ENCODE measurements at regions not wholly inside any gene's neighbourhood (a gene's known extent, or its start where the extent isn't known, plus 50 kb on each side); places are given as distances from the start of the nearest gene placed in this dataset.

DNA sequence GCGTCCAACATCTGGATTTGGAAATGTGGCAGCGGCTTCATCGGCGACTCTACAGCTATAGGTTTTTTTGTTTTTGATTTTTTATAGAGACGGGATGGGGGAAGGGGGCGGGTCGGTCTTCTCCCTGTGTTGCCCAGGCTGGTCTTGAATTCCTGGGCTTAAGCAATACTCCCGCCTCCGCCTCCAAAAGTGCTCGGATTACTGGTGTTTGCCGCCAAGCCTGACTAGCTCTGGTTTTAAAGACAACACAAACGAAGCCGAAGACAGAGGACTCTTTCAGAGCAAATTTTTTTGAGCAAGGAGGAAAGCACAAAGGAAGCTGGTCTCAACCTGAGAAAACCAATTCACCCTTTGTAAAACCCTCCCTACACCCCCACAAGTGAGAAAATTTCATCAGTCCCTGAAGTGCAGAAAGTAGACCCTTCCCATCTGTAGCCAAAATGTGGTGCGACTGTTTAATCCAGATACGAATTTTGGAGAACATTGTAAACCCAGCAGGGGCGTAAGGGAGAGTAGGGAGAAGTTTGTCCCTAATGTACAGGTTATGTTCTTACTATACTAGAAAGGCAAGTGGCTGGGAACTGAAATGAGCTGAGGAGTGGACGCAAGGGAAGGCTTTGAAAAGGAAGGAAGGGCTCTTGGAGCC is 185.9 kb downstream of the TRIM27 start:
- no peak for DNase-seq (ENCODE audit: low read depth)

DNA sequence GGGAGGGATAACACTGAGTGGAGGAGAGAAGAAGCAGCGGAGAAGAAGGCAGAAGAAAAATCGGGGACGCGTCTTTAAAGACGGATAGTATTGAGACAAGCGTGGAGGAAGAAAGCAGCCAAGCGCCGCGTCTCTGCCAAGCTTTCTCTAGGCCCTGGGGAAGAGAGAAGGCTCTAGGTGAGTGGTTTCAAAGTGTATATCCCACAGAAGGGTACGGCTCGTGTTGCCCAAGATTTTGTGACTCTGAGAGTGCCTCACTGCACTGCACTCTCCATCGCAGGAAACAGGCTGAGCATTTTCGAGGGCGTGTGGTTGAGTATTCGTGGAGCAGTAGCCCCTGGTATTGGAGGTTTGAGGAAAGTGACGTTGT is 185.4 kb downstream of the TRIM27 start:
- no peak for DNase-seq (ENCODE audit: low read depth)

DNA sequence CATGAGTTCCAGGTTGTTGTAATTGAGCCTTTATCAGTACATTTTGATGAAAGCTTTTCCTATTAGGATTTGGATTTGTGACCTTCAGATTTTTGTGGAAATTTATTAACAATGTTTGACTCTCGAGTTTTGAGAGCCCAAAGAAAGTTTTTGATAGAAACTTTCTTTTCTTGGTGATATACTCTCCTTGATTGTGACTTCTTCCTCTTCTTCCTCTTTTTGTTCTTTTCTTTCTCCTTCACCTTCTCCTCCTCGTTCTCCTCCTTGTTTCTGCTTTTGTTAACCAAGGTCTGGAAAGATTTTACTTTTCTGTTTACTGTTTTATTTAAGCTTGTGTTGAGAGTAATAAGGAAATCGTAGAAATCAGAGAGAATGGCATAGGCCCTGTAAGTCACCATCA is 182.4 kb downstream of the TRIM27 start:
- DNase-seq (ENCODE audit: low read depth): no peak

DNA sequence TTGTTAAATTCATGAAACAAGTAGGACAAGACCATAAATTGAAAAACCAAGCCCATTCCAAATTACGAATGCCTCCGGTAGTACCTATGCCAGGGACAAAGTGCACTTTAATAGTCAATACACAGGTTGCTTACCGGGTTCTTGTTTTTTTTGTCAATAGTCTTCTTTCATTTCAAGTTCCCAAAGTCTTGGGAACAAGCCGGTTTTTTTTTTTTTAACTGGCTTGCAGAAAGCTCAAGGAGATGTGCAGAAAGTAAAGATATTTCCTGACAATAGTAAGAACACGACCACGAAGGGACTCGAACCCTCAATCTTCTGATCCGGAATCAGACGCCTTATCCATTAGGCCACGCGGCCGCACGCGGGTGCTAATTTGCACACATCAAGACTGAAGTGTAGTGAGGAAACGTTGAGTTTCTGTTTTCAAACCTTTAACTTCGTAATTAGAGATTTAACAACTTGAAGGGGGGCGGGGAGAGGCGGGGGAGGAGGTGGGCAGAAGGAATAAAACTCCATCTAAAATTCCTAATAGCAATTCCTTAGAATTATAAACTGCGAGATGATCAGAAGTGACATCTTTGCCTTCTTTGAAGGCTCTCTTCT is 181.0 kb downstream of the TRIM27 start:
- DNase-seq (ENCODE audit: low read depth): no peak

DNA sequence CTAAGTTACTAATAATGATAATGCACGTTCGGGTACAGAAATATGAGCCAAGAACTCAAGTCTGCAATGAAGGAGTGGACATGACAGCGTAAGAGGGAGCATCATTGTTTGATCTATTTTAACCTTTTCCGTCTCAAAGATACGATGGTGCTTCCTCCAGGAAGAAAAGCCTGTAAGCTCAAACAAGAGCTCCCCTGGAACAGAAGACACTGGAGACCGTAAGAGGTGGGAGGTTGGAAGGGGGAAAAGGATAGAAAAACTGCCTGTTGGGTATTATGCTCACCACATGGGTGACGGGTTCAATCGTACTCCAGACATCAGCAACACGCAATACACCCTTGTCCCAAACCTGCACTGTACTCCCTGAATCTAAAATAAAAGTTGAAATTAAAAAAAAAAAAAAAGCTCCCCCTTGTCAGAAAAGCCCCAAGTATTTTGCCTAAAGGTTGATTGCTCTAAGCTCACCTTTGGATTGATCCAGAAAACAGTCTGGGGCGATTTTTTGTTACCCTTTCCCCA is 180.5 kb downstream of the TRIM27 start:
- DNase-seq (ENCODE audit: low read depth): no peak

DNA sequence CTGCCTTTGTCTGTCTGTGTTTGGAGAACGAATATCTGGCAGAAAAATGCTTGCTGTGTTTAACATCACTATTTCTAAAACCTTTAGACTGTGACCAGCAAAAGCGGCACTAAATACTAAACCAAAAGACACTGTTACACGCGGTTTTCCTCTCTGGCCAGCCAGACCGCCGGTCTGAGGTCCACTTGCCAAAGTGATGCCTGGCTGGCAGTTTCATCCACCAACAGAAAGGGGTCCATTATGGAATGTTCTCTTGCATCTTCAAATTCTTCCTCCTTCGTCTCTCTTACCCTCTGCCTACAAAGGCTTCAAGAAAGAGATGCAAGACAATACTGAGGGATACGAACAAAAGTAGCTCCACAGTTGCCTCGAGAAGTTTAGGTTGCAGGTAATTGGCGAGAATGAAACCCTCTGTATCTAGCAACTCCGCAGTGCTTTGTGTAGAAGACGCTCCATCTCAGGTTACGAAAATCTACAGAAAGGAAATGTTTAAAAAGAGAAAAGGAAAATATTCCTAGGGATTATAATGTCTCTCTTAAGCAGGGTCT is 176.6 kb downstream of the TRIM27 start:
- DNase-seq (ENCODE audit: low read depth): no peak

DNA sequence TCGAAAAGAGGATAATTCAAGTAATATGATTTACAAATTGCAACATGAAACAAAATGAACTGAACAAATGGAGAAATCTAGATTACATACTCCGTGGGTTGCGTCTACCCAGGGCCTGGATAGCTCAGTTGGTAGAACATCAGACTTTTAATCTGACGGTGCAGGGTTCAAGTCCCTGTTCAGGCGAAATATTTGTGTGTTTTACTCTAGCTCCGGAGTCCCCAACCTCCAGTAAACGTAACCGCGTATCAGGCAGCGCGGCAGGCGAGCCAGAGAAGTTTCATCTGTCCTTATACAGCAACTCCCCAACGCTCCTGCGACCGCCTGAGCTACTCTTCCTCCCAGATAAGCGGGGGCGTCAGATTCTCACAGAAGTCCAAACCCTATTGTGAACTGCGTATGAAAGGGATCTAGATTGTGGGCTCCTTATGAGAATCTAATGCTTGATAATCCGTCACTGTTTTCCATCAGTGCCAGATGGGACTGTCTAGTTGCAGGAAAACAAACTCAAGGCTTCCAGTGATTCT is 176.1 kb downstream of the TRIM27 start:
- DNase-seq (ENCODE audit: low read depth): no peak

DNA sequence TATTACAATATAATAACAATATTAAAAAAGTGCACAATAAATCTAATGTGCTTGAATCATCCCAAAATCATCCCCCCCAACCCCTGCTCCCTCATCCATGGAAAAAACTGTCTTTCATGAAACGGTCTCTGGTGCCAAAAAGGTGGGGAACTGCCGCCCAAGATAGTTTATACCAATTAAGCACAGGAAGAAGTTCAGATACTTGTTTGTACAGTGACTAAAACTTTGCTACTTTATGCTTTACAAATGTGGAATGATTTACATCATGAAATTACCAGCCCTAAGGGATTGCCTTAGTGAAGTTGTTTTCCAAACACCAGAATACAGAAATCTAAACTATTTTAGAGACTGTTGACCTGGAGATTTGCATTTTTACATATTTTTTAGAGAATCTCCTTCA is 175.6 kb downstream of the TRIM27 start:
- no peak for DNase-seq (ENCODE audit: low read depth)

DNA sequence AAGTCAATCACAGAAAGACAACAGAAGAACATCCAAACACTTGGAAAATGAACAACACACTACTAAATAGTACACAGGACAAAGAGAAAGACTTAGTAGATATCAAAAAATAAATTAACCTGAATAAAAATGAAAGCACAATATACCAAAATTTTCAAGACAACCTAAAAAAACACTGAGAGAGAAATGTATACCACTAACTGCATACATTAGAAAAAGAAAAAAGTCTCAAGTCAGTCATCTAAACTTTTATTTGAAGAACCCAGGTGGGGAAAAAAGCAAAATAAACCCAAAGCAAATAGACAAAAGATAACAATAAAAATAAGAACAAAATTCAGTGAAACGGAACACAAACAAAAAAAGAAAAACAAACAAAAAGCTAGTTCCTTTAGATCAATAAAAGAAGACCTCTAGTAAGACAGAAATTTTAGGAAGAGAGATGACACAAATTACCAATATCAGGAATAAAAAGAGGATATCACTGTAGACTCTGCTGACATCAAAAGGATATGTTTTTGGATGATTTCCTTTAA is 172.8 kb downstream of the TRIM27 start:
- no peak for DNase-seq (ENCODE audit: low read depth)

DNA sequence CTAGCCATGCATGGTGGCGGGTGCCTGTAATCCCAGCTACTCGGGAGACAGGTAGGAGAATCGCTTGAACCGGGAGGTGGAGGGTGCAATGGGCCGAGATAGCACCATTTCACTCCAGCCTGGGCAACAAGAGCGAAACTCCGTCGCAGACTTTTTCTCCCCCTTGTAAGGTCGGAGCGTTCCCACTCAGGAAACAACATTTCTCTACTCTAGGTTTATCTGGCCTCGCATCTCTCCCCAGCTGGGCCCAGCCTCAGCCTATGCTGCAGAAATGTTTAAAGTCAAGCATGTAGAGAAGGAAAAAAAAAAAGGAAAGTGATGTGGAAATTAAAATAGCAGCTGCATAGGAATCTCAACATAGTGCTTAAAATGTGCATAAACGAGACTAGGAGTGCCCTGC is 172.3 kb downstream of the TRIM27 start:
- no peak for DNase-seq (ENCODE audit: low read depth)

DNA sequence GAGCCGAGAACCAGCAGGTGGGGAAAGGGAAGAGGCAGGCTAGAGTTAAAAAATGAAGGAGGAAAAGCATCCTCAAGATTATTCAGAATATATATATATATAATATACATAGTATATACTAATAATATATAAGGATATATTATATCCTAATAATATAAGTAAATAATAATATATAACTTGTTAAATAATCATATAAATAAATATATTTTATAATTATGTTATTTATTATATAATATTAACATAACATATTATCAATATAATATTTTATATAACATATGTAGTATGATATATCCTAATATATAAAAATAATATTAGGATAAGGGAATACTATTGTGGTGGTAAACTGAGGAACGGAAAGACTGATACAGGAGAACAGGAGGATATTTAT is 171.8 kb downstream of the TRIM27 start:
- no peak for DNase-seq (ENCODE audit: low read depth)

DNA sequence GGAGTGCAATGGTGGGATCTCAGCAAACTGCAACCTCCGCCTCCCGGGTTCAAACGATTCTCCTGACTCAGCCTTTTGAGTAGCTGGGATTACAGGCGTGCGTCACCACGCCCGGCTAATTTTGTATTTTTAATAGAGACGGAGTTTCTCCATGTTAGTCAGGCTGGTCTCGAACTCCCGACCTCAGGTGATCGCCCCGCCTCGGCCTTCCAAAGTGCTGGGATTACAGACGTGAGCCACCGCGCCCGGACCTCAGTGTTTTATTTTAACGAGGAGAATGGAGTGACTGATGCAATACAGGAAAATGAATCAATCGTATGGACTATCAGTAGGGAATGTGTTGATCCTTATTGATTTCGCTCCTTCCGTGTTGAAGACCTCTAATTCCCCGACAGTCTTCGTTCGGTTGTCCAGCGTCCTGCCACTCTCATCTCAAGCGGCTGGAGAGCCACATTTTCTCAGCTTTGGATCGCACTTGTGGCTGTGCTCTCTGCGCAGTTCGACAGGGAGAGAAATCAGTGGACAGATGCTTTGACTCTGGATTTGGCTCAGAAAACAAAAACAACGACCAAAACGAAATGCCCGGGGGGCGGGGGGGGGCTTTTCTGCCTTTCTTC is 166.2 kb downstream of the TRIM27 start:
- no peak for DNase-seq (ENCODE audit: low read depth)

DNA sequence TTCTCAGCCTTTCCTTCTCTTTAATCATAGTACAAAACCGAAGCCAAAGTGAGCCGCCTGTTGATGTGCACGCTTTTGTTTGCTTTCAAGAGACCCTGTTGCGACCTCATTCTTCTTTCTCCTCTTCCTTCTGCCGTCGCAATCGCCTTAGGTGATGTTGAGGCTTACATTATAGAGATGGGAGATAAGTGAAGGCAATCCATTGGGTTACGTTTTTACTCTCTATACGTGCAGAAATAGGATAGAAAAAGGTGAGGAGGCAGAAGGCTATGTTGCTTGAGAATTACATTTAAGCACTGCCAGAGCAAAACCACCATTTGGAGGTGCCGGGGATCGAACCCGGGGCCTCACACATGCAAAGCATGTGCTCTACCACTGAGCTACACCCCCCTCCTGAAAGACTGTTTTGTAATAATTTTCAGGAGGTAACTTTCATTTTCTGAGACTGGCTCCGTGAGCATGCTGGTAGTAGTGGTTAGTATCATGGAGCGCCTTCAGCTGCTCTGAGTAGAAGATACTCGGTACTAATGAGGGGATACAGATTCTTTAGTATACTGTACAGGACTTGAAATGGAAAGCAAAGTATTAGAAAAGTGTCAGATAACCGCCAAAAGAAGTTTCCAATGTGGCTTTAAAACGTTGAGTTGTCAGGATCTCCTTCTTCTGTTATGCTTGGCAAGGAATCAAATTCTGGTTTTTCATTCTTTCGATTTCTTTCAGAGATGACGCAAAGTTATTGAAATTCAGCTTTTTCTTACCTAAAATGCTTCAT is 165.6 kb downstream of the TRIM27 start:
- no peak for DNase-seq (ENCODE audit: low read depth)

DNA sequence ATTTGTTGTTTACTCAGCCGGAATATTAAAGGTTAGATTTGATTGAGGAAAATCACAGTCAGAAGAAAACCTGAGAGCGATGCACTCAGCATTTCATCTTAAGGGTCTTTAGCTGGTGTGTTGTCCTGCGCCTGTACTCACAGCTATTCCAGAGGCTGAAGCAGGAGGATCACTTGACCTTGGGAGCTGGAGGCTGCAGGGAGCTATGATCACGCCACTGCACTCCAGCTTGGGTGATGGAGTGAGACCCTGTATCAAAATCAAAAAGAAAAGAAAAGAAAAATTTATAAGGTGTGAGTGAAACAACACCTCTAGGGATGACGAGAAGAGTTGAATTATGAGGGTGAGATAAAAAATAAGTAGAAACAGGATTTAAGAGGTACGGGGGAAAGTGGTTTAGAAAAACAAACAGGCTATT is 165.0 kb downstream of the TRIM27 start:
- no peak for DNase-seq (ENCODE audit: low read depth)

DNA sequence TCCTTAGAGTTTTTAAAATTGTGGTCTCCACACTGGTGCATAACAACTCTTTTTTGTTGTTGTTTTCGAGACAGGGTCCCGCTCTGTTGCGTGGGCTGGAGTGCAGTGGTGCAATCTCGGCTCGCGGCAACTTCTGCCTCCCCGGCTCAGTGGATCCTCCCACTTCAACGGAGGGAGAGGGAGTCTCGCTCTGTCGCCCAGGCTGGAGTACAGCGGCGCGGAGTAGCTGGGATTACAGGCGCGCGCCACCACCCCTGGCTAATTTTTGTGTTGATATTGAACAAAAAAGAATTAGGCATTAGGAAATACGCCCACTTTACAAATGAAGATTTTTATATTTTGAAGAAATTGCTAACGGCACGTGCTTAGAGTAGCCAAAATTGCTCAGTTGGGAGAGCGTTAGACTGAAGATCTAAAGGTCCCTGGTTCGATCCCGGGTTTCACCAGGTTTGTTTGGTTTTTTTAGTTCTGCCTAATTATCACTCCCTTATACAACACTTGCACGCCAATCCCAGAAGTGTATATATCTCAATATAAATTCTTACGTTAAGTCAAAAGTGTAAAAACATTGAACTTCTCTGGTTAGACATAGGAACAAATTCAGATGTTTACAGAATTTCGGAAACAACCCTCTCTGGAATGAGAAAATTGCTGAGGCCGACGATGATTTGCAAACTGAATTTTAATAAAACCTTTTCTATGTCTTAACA is 159.6 kb downstream of the TRIM27 start:
- DNase-seq (ENCODE audit: low read depth): no peak

DNA sequence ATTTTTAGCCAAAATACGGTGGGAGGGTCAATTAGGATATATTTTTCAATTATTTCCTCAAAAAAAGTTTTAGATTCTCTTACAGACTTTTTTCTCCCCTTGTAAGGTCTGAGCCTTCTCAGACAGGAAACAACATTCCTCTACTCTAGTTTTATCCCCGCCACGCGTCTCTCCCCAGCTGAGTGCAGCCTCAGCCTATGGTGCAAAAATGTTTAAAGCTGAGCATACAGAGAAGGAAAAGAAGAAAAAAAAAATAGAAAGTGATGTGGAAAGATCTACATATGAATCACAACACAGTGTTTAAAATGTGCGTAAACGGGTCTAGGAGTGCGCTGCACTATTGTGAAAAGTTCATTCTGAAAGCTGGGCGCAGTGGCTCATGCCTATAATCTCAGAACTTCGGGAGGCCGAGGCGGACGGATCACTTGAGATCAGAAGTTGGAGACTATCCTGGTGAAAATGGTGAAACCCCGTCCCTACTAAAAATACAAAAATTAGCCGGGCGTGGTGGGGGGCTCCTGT is 159.0 kb downstream of the TRIM27 start:
- DNase-seq (ENCODE audit: low read depth): no peak

DNA sequence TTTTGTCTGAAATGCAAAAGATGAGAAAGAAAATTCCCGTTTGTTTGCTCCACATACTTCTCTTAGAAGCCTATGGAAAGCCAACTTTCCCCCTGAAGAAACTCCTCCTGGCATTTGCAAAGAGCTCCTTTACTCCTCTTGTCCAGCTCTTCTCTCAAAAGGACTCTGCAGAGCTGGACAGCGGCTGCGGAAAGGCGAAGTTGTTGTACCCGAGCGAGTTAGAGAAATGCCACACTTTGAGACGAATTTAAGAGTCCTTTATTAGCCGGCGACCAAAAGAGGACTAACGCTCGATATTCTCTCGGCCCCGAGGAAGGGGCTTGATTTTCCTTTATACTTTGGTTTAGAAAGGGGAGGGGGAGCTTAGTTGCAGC is 157.8 kb downstream of the TRIM27 start:
- DNase-seq (ENCODE audit: low read depth): no peak

DNA sequence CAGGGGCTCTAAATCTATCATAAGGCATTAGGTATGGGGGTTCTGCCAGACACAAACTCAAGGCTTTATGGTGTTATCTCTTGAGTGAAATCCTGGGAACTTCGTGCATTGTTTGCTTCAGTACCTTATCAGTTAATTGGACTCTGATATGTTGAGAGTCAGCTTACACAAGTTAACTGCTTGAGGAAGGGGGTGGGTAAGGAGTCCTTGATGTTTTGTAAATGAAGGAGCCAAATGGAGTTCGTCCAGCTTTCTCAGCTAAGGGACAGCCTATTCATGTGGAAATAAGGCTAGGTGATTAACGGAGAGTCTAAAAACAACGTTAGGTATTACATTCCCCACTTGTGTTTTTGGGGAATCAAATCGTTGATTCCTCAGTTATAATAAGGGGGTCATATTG is 157.4 kb downstream of the TRIM27 start:
- DNase-seq (ENCODE audit: low read depth): no peak

DNA sequence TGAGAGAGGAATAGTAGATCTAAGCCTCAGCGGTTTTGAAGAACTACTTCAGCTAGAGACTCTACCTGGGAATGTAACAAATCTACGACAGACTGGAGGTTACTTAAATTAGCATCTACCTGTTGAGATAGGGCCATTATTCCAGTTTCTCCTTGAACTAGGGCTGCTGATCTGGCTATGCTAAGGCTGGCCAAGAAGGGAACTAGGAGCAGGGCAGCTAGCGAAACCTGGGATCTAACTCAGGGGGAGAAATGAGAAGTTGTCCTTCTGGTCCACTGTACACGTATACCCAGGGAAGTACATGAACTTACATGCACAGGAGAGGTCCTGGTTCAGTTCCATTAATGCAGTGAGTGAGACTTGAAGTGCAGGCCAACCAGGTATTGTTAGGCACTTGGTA is 156.7 kb downstream of the TRIM27 start:
- DNase-seq (ENCODE audit: low read depth): no peak

DNA sequence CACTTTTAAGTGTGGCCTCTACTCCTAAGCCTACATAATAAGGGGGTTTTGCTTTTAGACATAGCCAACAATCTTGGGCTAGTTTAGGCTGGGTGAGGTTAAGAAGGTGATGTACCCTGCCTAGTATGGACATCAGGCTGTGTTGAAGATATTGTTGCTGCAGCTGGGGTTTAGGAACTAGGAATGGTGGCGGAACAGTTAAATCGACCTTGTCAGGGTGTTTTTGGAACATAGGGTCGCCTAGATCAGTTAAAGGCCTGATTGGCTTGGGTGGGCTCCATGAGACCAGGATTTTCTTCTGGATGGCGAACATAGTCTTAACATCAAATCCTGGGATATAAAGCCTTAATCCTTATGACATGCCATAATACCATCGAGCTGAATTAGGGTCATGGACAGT is 156.1 kb downstream of the TRIM27 start:
- no peak for DNase-seq (ENCODE audit: low read depth)

DNA sequence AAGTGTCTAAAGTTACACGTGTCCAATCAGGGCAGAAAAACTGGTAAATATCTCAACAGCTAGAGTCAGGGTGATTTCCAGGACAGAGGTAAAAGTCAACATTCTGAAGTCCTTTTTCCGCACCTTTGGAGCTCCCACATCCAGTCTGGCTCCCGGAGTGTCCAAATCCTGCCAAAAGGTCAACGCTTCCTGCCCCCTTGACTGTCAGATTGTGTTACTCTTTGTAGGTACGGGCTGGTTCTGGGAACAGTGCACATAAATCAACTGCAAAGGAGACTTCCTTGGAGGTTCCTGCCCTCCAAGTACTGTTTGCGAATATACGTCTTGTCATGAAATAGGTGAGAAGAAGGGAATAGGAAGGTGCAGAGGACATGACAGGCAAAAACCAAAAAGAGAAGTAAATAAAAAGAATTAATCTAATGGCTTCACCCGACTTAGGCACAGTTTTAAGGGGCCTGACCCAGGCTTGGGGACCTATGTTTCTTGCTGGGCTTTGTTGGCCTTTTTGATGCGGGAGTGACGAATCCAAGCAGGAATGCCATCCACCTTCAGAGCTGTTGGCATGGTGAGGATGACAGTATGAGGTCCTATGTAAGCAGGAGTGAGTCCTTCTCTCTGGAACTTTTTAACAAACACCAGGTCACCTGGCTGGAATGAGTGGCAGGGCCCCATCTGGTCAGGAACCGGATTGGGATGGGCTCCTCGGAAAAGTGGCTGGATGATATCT is 155.4 kb downstream of the TRIM27 start:
- no peak for DNase-seq (ENCODE audit: low read depth)

All from activated T-helper 1 cell treated with Interleukin-2 at 50 U/mL for 16 hours (primary cell).